Activated CD4-positive, alpha-beta T cell treated with anti-CD3 and anti-CD28 coated beads, Interleukin-2, Interleukin-6, amounts not matched to agents 100 ng/mL and 50 ng/mL, durations not matched to agents 16 hours and 8 hours (primary cell): ENCODE measurements at regions not wholly inside any gene's neighbourhood (a gene's known extent, or its start where the extent isn't known, plus 50 kb on each side); places are given as distances from the start of the nearest gene placed in this dataset.

ENCODE experiments used
- DNase-seq: peaks from one replicate; pipeline ENCODE4 v3.0.0-alpha.2; 2020

DNA sequence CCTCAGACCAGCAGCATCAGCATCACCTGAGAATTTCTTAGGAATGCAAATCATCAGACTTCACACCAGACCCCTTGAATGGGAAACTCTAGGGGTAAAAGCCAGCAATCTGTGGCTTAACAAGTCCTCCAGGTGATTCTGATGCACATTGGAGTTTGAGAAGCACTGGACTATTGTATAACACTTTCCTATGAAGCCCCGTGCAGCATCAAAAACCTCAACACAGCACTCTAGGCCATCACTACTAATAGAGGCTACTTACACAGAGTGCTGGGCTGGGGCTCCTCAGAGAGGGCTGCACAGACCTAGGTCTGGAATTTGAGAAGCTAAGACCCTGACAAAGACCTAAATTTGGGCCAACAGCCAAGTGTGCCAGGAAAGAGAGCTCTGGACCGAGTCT is 95.7 kb upstream of the ARAP3 start:
- no peak for DNase-seq

GRCh38 chr5:141777130-141777529 is 95.1 kb upstream of the ARAP3 start:
- DNase-seq, result no peak

DNA sequence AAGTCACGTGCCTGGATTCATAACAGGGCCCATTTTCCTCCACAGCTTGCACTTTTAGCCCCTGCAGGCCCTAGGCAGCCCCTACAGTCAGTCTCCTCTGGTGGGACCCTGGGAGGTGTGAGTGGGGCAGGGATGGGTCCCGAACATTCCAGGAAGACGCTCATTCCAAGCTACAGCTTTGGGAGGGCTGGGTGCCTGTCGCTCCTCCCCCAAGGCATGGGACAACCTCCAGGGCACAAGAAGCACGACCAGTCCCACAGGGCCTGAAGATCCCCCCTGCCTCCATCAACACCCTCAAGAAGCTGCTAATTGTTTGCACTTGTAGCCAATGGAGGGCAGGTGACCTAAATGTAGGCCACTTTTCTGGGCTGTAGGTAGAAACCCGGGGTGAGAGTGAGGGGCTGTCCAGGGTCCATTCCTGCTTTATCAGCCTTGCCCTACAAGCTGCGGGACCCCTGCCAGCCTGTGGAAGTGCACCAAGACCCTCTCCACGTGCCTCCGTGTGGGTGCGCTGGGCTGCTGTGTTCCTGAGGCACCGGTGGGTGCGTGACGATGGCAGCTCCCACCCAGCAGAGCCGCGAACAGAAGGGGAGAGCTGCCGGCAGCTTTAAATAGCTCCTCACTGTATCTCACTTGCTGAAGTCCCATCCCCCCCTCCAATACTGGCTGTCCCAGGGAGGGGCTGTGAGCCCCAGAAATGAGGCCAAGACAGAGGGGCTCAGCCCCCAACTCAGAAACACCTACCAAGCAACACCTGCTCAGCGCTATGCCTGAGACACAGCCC is 91.9 kb upstream of the ARAP3 start:
- DNase-seq, result no peak

DNA sequence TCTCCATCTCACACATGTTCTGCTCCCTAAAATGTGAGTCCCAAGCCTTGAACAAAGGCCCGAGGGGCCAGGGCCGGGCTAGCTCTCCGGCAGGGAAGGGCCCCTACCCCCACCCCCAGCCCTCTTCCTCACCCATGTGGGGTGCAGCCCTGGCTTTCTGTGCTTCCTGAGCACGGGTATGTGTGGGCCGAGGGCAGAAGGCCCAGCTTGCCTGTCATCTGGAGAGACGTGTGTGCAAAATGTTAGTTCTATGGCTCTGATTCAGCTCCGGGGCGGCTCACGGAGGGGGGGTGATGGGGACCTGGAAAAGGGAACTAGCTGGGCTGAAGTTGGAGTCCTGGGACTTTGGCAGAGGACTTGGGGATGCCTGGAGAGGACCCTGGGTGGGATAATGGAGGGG is 90.3 kb upstream of the ARAP3 start:
- DNase-seq, result no peak

- no peak for DNase-seq
Measured at GRCh38 chr5:141771562-141771961, 89.5 kb upstream of the ARAP3 start.

- DNase-seq, result no peak
Measured at GRCh38 chr5:141771031-141771430, 89.0 kb upstream of the ARAP3 start.

GRCh38 chr5:141769671-141770070 is 87.6 kb upstream of the ARAP3 start:
- no peak for DNase-seq

GRCh38 chr5:141767671-141768070 is 85.6 kb upstream of the ARAP3 start:
- DNase-seq, result no peak

DNA sequence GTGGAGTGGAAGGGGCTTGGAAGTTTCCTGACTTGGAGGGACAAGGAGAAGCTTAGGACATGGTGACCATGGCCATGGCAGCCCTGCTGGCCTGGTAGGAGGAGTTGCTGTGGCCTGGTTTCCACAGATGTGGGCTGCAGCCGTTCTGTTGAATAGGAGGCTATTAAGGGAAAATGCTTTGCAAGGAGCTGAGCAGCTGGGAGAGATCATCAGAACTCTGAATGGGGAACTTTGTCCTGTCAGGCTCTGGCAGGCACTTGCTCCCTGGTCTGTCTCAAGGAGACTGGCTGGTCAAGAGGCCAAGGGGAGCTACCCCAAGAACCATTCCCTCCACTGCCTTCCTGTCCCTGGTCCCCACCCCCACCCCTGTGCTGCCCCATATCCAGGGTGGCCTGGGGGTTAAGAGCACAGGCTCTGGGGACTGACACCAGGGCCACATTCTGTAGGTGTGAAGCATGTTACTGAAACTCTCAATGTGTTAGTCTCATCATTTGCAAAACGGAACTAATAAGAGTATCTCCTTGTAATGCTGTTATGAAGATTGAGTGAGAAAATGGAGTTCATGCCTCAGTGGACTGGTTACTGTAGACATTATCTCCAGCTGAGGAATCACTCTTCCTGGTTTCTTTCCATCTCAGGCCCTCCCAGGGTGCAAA is 84.0 kb upstream of the ARAP3 start:
- no peak for DNase-seq

GRCh38 chr5:141763541-141763940 is 81.5 kb upstream of the ARAP3 start:
- no peak for DNase-seq

DNA sequence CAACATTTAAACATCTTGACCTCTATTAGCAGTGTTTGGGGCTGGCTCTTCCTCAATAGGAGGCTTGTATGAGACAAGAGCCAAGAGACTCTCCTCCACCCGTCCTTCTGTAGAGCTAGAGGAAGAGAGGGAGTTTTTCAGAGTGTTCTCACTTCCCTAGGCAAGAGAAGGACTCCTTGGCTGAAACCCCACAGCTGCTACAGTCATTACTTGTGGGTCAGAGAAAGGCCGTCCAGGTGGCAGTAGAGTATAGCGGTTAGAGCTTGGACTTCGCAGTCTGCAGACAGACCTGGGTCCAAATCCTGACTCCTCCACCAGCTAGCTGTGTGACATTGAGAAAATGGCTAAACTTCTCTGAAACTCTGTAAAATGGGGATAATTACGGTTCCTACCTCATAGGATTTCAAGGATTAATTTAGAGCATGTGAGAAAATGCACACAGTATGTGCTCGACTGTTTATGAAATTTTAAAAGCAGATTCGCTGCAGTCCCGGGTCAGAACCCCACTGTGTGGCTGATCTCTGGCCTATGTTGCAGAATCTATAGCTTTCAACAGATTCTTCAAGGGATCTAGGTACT is 80.8 kb upstream of the ARAP3 start:
- DNase-seq, result no peak

DNA sequence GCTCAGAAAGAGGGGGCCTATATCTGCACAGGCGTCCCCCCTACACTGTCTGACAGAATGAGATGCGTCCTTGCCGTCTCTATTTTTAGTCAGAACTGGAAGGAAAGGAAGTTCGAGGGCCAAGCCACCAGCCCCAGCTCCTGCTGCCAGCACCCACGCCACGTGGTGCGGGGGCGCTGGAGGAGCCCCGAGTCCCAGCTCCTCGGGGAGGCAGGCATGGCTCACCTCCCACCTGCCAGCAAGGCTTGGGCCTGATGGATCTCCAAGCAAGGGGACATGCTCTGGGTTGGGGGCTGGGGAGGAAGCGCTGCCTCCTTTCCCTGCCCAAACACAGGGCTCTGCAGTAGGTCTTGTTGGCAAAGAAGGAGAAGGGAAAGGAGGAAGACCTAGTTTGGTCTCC is 80.3 kb upstream of the ARAP3 start:
- no peak for DNase-seq

GRCh38 chr5:141760753-141761152 is 78.7 kb upstream of the ARAP3 start:
- no peak for DNase-seq

GRCh38 chr5:141760193-141760592 is 78.2 kb upstream of the ARAP3 start:
- no peak for DNase-seq

DNA sequence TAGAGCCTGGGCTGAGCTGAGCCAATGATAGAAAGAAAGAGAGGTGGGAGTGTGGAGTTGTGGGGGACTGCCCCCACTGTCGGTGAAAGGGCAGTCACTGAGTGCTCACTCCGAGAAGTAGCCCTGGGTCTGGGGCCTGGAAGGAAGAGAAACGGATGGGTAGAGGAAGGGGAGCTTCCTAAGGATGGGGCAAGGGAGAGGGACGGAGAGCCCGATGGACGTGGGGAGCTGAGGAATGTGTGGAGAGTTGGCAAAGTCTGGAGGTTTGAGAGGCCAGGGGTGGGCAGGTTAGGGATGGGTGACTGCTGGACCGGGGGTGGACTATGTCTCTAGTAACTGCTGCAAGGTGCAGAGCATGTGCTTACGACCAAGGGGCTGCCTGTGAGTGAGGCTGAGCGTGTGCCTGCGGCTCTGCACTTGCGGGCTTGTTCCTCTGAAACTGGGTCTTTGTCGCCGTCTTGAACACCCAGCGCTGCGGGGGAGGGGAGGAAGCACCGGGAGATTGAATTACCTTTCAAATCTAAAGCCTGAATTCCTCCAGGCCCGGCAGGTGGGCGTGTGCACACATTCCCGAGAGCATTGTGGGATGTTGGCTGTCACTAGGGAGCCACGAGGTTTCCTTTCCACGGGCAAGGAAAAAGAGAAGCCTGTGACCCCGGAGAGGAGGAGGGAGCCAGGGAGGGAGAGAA is 76.4 kb upstream of the ARAP3 start:
- DNase-seq, result no peak

DNA sequence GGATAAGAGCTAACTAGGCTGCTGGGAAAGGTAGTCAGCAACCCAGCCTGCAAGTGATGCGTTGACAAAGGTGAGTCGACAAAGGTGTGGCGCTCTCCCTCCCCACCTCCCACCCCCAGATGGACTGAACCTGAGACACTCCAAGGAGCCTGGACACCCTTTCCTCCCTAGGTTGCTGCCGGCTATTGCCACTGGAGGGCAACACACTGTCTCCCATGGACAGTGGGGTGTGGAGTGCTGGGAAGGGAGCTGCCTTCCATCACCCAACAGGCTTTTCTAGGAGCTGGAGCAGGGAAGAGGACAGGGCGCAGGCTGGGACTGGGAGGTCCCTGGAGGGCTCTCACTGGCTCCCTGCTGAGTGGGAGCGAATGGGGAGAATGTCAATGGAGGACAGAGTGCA is 75.4 kb upstream of the ARAP3 start:
- DNase-seq, result no peak

DNA sequence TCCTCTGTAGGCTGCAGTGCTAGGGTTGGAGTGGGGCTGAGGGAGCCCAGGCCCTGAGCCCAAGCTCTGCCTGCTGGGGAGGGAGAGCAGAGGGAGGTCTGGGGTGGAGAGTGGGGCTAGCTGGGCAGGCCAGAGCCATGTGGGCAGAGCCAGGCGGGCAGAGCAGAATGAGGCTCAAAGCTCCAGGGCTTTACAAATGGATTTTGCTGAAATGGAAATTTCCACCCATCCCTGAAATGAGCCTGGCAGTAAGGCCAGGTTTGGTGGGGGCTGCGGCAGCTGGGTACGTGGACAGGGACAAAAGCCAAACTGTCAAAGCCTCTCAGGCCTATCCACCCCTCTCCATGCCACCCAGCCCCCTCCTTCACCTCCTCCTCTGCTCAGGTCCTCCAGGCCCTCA is 74.2 kb upstream of the ARAP3 start:
- DNase-seq, result no peak

- DNase-seq, result peak; percentile 38
Measured at GRCh38 chr5:141753971-141754713, 72.1 kb upstream of the ARAP3 start.

GRCh38 chr5:141753143-141753970 is 71.3 kb upstream of the ARAP3 start:
- DNase-seq, result no peak

DNA sequence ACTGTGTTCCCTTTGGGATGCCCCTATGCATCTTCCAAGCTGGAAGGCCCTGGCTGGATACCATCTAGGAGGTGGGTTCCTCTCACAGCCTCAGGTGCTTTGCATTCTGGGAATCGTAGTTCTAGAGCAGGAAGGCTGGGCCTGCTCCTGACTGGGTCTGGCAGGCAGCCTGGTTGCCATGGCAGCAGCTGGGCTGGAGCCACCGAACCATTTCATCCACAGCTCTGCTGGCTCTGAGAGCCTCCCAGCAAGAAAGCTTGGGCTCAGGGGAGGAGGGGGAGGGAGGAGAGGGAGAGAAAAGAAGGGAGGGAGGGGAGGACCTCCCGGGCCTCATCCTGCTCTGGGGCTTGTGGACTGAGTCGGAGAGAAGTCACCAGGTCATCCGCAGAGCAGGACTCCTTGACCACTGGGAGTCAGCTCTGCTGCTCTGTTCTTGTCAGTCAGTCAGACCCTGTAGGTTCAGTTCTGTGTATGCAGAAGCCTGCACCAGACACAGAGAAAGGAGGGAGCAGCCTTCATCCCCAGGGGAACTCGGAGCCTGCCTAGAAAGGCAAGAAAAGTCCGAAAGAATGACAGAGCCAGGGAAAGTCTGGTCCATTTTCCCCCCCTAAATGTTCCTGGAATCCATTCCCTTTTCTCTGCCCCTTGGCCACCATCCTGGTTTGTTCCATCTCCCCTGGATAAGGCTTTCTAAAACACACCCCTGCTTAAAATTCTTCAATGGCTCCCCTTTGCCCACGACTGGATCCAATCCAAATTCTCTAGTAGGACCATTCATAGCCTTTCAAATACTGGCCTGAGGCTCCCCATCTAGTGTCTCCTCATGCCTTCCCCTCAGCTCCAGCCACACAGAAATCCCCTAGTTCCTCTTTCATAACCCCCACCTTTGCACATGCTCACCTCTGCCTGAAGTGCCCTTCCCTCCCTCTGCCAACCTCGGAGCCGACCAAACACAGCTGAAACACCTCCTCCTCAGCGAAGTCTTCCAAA is 65.4 kb upstream of the ARAP3 start:
- DNase-seq, result no peak

DNA sequence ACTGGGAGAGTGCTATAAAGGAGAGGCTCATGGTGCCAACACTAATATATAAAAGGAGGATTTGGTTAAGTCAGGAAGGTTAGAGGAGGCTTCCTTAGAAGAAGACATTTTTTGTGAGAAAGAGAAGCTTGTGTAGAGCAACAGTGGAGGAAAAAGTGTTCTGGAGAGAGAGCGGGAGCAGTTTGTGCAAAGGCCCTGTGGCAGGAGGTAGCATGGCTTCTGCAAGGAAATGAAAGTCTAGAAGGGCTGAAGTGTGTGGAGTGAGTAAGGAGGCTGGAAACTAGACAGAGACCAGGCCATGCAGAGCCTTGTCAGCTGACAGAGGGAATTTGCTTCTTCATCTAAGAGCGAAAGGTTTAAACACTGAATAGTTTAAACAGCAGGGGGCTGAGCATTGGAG is 64.4 kb upstream of the ARAP3 start:
- no peak for DNase-seq
